Activated CD4-positive, alpha-beta T cell treated with anti-CD3 and anti-CD28 coated beads, Interleukin-2, amount 50 U/mL, for 48 hours (primary cell): ENCODE measurements at regions not wholly inside any gene's neighbourhood (a gene's known extent, or its start where the extent isn't known, plus 50 kb on each side); places are given as distances from the start of the nearest gene placed in this dataset.

Source experiments
- DNase-seq, 2 experiments: peaks; one replicate each; pipeline ENCODE4 v3.0.0-alpha.2; 2020

GRCh38 chr18:27249933-27250332, 64.8 kb upstream of the CHST9 start:
- no peak for DNase-seq

- no peak for DNase-seq
These were observed 59.2 kb upstream of the CHST9 start for GRCh38 chr18:27244259-27244658.

GRCh38 chr18:27242392-27243047, 57.4 kb upstream of the CHST9 start:
- no peak for DNase-seq

GRCh38 chr18:27240383-27240782, 55.3 kb upstream of the CHST9 start:
- DNase-seq = no peak

GRCh38 chr18:27239669-27240068, 54.6 kb upstream of the CHST9 start:
- DNase-seq = no peak

- DNase-seq = no peak
These were observed 50.2 kb upstream of the CHST9 start for GRCh38 chr18:27235218-27235870.
